Prostate gland (tissue), 2 donors: ENCODE measurements at regions not wholly inside any gene's neighbourhood (a gene's known extent, or its start where the extent isn't known, plus 50 kb on each side); places are given as distances from the start of the nearest gene placed in this dataset.
"Not testable (repeated sequence)": the region's sequence is repeated elsewhere in the genome, so short reads cannot be mapped to it uniquely, and the experiment has no call there.

Experiments used
- DNase-seq: peaks from one replicate; pipeline ENCODE4 v3.0.0-alpha.2; 2019; ENCODE audit warnings: low spot score
- H3K27ac ChIP-seq, 2 donors: fragments of 200-600 bp; sonication (generic); 2 replicates each; pipeline ENCODE4 v1.5.1; 2017 to 2019
- H3K27me3 ChIP-seq: fragments of 200-600 bp; sonication (generic); replicated peaks from 2 replicates; pipeline ENCODE4 v1.5.1; 2019; ENCODE audit not compliant: insufficient read depth
- H3K36me3 ChIP-seq, 2 donors: fragments of 200-600 bp; sonication (generic); 1 replicate in 1 of 2; 2 replicates in 1 of 2; pipeline versions ENCODE4 v1.5.1 to v1.8.1; 2017 to 2019
- H3K4me1 ChIP-seq: fragments of 200-600 bp; sonication (generic); replicated peaks from 2 replicates; pipeline ENCODE4 v1.5.1; 2019
- H3K4me3 ChIP-seq, 2 donors: fragments of 200-600 bp; sonication (generic); 2 replicates each; pipeline ENCODE4 v1.5.1; 2017 to 2019
- H3K9me3 ChIP-seq: fragments of 200-600 bp; sonication (generic); 2 replicates; pipeline ENCODE4 v1.5.1; 2017
- CTCF ChIP-seq, 4 experiments: fragments of 200-600 bp in 2 of 4; fragments of 450-650 bp in 2 of 4; sonication (generic) in 2 of 4; IDR thresholded peaks; 1 replicate in 3 of 4; 2 replicates in 1 of 4; pipeline ENCODE4 v1.5.1; 2016 to 2019; ENCODE audit warnings: antibody characterized with exemption in 4 of 4, mild to moderate bottlenecking in 2 of 4, moderate library complexity in 2 of 4
- POLR2A ChIP-seq: fragments of 450-650 bp; IDR thresholded peaks from one replicate; pipeline ENCODE4 v1.6.1; 2016; ENCODE audit warnings: antibody characterized with exemption, mild to moderate bottlenecking
- POLR2AphosphoS5 ChIP-seq: sonication (generic); formaldehyde crosslinking; IDR thresholded peaks from one replicate; pipeline ENCODE4 v1.6.1; 2017; ENCODE audit warnings: antibody characterized with exemption
- WGBS: methylation state at CpG from one replicate; pipeline ENCODE4 v1.1.5; 2018; 5-methylcytosine and 5-hydroxymethylcytosine counted together
- intact Hi-C: fragments of 100-400 bp; cut with DNase I; formaldehyde crosslinking; loops from one replicate; pipeline ENCODE4 v1.14.2; 2022

DNA sequence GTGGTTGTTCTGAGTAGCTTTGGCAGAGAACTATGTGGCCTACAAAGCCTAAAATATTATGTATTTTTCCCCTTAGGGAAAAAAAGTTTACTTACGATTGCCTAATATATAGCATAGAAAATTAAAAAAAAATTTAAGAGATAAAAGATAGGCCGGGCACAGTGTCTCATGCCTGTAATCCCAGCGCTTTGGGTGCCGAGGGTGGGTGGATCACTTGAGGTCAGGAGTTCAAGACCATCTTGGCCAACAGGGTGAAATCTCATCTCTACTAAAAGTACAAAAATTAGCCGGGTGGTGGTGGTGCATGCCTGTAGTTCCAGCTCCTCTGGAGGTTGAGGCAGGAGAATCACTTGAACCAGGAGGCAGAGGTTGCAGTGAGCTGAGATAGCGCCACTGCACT, 439.2 kb upstream of the KLF6 start:
- DNase-seq = no peak
- Histone ChIP-seq H3K36me3 (no peaks in the 10 kb centered on the region), H3K9me3 (no peaks in the 10 kb centered on the region), H3K27me3 (no peaks in the 10 kb centered on the region), H3K27ac (no peak overlapping the region), H3K4me1 (no peaks in the 10 kb centered on the region), H3K4me3 (no peak overlapping the region)
- WGBS = 96% methylated on average over 6 of the region's 6 CpGs
- no peak for TF ChIP-seq POLR2AphosphoS5
- intact Hi-C loops = no loop called here

- H3K27ac ChIP-seq, H3K27me3 ChIP-seq, DNase-seq, H3K9me3 ChIP-seq, H3K4me1 ChIP-seq, H3K4me3 ChIP-seq, H3K36me3 ChIP-seq, intact Hi-C loops: not testable (repeated sequence)
- WGBS = 98% methylated on average over 2 of the region's 2 CpGs
Measured at GRCh38 chr10:4221310-4221709, 436.3 kb upstream of the KLF6 start.

DNA sequence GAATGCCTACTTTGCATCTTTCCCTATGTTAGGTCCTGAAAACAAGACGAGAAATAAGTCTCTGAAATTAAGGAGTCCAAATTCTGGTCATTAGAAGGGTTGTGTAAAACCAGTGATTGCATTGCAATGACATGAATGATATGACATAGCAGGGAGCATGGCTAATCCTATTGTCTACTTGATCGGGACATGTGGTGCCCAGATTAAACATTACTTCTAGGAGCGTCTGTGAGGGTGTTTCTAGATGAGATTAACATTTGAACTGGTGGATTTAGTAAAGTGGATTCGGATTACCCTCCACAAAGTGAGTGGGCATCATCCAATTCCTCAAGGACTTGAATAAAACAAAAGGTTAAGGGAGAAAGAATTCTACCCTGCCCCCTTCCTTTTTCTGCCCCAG, 434.9 kb upstream of the KLF6 start:
- no peaks in the 10 kb centered on the region for H3K4me1 ChIP-seq
- intact Hi-C loops = no loop called here
- TF ChIP-seq POLR2AphosphoS5 (no peak), CTCF (IDR thresholded peaks at IDR 0.05) (no peak), POLR2A (no peak)
- H3K9me3 ChIP-seq = no peaks in the 10 kb centered on the region
- H3K36me3 ChIP-seq = no peaks in the 10 kb centered on the region
- no peak for DNase-seq
- H3K27me3 ChIP-seq = no peaks in the 10 kb centered on the region
- no peak overlapping the region for H3K27ac ChIP-seq
- 82% methylated on average over 4 of the region's 4 CpGs for WGBS
- H3K4me3 ChIP-seq = no peak overlapping the region

GRCh38 chr10:4217653-4218052, 432.6 kb upstream of the KLF6 start:
- no peak for DNase-seq
- Histone ChIP-seq H3K4me3 (no peak overlapping the region), H3K4me1 (no peaks in the 10 kb centered on the region), H3K36me3 (no peaks in the 10 kb centered on the region), H3K27ac (no peak overlapping the region), H3K27me3 (no peaks in the 10 kb centered on the region), H3K9me3 (no peaks in the 10 kb centered on the region)
- TF ChIP-seq CTCF (IDR thresholded peaks at IDR 0.05) = no peak
- TF ChIP-seq POLR2A = no peak
- TF ChIP-seq POLR2AphosphoS5 = no peak
- intact Hi-C loops = no loop called here
- 66% methylated on average over 9 of the region's 9 CpGs for WGBS

- WGBS = 78% methylated on average over 5 of the region's 5 CpGs
- no peaks in the 10 kb centered on the region for H3K9me3 ChIP-seq
- TF ChIP-seq CTCF (IDR thresholded peaks at IDR 0.05) (no peak), POLR2AphosphoS5 (no peak), POLR2A (no peak)
- no peak for DNase-seq
- no peaks in the 10 kb centered on the region for H3K27me3 ChIP-seq
- H3K27ac ChIP-seq = no peak overlapping the region
- H3K36me3 ChIP-seq = no peaks in the 10 kb centered on the region
- H3K4me3 ChIP-seq = no peak overlapping the region
- intact Hi-C loops = no loop called here
- H3K4me1 ChIP-seq = no peaks in the 10 kb centered on the region
Measured at GRCh38 chr10:4217187-4217586, 432.2 kb upstream of the KLF6 start.

GRCh38 chr10:4216726-4217125, 431.7 kb upstream of the KLF6 start:
- Histone ChIP-seq H3K4me1 (no peaks in the 10 kb centered on the region), H3K9me3 (no peaks in the 10 kb centered on the region), H3K27ac (no peak overlapping the region), H3K27me3 (no peaks in the 10 kb centered on the region), H3K4me3 (no peak overlapping the region), H3K36me3 (no peaks in the 10 kb centered on the region)
- intact Hi-C loops = no loop called here
- WGBS = 41% methylated on average over 3 of the region's 3 CpGs
- no peak for DNase-seq
- TF ChIP-seq CTCF (IDR thresholded peaks at IDR 0.05) (no peak), POLR2A (no peak), POLR2AphosphoS5 (no peak)
